ENCODE measurements at regions not wholly inside any gene's neighbourhood (a gene's known extent, or its start where the extent isn't known, plus 50 kb on each side); places are given as distances from the start of the nearest gene placed in this dataset.

DNA sequence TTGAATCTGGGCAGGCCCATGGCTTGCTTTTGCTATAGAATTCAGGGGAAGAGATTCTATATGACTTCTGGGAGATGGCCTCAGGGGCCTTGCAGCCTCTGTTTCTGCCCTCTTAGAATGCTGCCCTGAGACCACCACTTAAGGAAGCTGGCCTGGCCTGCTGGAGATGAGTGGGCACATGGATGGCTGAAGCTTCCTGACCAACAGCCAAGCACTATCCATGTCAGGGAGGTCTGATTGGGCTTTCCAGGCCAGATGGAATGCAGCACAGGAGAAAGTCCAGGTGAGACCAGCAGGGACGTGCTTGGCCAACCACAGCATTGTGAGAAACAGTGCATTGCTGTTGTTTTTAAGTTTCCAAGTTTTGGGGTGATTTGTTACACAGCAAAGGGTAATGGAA, 308.1 kb downstream of the PTPRU start:
- DNase-seq (ENCODE audit: low spot score in 2 of 2), result no peak
- WGBS, 2 donors, result 95 to 100% methylated on average over 1 of the region's 1 CpG
- H3K36me3 ChIP-seq, result no peaks in the 10 kb centered on the region
- H3K9me3 ChIP-seq, result no peaks in the 10 kb centered on the region
- no peak overlapping the region for H3K27ac ChIP-seq
- no peak for TF ChIP-seq EP300 (IDR thresholded peaks at IDR 0.05)
- TF ChIP-seq, protein P1, sequence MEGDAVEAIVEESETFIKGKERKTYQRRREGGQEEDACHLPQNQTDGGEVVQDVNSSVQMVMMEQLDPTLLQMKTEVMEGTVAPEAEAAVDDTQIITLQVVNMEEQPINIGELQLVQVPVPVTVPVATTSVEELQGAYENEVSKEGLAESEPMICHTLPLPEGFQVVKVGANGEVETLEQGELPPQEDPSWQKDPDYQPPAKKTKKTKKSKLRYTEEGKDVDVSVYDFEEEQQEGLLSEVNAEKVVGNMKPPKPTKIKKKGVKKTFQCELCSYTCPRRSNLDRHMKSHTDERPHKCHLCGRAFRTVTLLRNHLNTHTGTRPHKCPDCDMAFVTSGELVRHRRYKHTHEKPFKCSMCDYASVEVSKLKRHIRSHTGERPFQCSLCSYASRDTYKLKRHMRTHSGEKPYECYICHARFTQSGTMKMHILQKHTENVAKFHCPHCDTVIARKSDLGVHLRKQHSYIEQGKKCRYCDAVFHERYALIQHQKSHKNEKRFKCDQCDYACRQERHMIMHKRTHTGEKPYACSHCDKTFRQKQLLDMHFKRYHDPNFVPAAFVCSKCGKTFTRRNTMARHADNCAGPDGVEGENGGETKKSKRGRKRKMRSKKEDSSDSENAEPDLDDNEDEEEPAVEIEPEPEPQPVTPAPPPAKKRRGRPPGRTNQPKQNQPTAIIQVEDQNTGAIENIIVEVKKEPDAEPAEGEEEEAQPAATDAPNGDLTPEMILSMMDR (IDR thresholded peaks at IDR 0.05), result no peak
- no peak for TF ChIP-seq POLR2A (IDR thresholded peaks at IDR 0.05)
- no peak overlapping the region for H3K4me3 ChIP-seq
- no peaks in the 10 kb centered on the region for H3K27me3 ChIP-seq
- H3K4me1 ChIP-seq, result no peaks in the 10 kb centered on the region

DNA sequence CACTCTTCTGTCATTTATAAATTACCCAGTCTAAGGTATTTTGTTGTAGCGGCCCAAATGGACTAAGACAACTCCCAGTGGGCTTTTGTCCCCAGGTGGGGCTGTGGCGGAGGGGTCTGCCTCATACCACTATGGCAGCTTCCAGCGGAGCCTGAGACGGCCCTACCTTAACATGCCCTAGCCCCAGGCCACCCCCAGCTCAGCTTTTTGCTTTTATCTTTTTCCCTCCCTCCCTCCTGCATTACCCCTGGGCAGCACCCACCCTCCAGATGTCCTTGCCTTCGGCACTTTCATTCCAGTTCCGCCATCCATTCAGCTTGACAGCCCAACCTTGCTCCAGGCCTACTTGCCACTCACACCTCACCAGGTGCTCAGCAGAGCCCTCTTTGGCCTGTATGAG, 307.3 kb downstream of the PTPRU start:
- Histone ChIP-seq H3K4me3 (no peak overlapping the region), H3K36me3 (no peaks in the 10 kb centered on the region), H3K4me1 (no peaks in the 10 kb centered on the region), H3K9me3 (no peaks in the 10 kb centered on the region), H3K27ac (no peak overlapping the region), H3K27me3 (no peaks in the 10 kb centered on the region)
- WGBS, 2 donors, result 86 to 89% methylated on average over 6 of the region's 6 CpGs
- no peak for DNase-seq (ENCODE audit: low spot score in 2 of 2)
- TF ChIP-seq, protein P1 (IDR thresholded peaks at IDR 0.05), result no peak
- TF ChIP-seq POLR2A (IDR thresholded peaks at IDR 0.05) (no peak), EP300 (IDR thresholded peaks at IDR 0.05) (no peak)

DNA sequence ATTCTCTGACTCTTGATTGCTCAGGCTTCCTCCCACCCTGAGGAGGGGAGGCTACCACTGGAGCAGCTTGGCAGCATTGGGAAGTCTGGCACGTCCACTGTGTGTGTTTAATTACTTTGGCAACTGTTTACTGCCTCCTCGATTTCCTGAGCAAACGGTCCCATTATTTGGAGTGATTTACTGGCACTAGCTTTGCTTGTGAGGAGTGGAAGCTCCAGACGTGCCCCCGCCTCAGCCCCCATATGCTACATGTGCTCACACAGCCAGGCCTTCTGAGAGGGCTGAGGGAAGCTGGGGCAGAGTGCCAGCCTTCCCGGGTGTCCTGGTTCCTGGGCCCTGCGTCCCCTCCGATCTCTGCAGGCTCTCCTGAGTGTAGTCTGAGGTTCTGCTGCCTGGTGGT, 306.2 kb downstream of the PTPRU start:
- DNase-seq (ENCODE audit: low spot score in 2 of 2), result no peak
- no peak overlapping the region for H3K4me3 ChIP-seq
- no peaks in the 10 kb centered on the region for H3K27me3 ChIP-seq
- H3K9me3 ChIP-seq, result no peaks in the 10 kb centered on the region
- H3K27ac ChIP-seq, result no peak overlapping the region
- TF ChIP-seq POLR2A (IDR thresholded peaks at IDR 0.05), result no peak
- no peak for TF ChIP-seq EP300 (IDR thresholded peaks at IDR 0.05)
- TF ChIP-seq, protein P1 (IDR thresholded peaks at IDR 0.05), result no peak
- H3K4me1 ChIP-seq, result no peaks in the 10 kb centered on the region
- 43 to 47% methylated on average over 7 to 8 of the region's 8 CpGs for WGBS, 2 donors
- H3K36me3 ChIP-seq, result no peaks in the 10 kb centered on the region

DNA sequence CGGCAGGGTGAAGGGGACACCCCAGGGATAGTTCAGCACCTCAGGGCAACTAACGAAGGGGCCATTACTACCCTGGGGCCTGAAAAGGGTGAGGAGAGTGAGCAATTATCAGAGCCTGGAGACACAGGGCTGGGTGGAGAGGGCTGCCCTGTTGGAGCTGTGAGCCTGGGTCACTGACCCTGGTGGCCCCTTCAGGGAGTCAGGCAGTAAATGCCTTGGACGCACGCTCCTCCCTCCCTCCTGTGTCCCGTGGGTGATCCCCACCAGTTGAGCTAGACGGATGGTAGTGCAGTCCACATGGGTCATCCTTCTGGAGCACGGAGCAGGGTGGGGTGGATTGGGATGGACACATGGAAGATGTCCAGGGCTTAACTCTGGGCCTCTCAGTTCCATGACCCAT, 305.3 kb downstream of the PTPRU start:
- Histone ChIP-seq H3K36me3 (no peaks in the 10 kb centered on the region), H3K4me3 (no peak overlapping the region), H3K9me3 (no peaks in the 10 kb centered on the region), H3K27ac (no peak overlapping the region), H3K4me1 (no peaks in the 10 kb centered on the region), H3K27me3 (no peaks in the 10 kb centered on the region)
- TF ChIP-seq POLR2A (IDR thresholded peaks at IDR 0.05) (no peak), EP300 (IDR thresholded peaks at IDR 0.05) (no peak)
- TF ChIP-seq, protein P1 (IDR thresholded peaks at IDR 0.05), result no peak
- 46 to 72% methylated on average over 6 of the region's 7 CpGs for WGBS, 2 donors
- no peak for DNase-seq (ENCODE audit: low spot score in 2 of 2)

DNA sequence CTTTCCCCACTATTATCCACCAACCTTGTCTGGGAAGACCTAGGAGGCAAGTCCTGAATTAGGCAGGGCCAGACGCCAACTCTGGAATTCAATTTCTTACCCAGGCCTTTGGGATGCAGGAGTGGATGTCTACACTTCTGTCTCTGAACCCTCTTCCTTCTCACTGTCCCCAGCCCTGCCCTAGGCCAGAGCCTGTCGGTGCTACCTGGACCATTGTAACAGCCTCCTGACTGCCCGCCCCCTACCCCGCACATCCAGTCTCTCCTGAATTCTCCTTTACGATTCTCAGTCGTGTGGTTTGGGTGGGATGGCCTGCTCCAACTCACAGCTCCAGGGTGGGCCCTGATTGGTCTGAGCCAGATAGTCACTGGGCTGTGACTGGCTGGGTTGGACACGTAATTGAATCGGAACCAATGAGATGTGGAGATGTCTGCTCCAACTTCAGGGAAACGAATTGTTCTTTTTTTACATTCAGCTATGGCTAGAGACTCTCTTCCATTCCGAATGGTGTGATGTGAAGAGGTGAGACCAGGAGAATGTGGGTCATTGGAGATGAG, 304.6 kb downstream of the PTPRU start:
- Histone ChIP-seq H3K27me3 (no peaks in the 10 kb centered on the region), H3K36me3 (no peaks in the 10 kb centered on the region), H3K9me3 (no peaks in the 10 kb centered on the region), H3K27ac (no peak overlapping the region), H3K4me3 (no peak overlapping the region), H3K4me1 (no peaks in the 10 kb centered on the region)
- TF ChIP-seq, protein P1 (IDR thresholded peaks at IDR 0.05), result no peak
- TF ChIP-seq EP300 (IDR thresholded peaks at IDR 0.05) (no peak), POLR2A (IDR thresholded peaks at IDR 0.05) (no peak)
- 84 to 91% methylated on average over 10 of the region's 10 CpGs for WGBS, 2 donors
- DNase-seq (ENCODE audit: low spot score in 2 of 2), result no peak
